ENCODE measurements at regions not wholly inside any gene's neighbourhood (a gene's known extent, or its start where the extent isn't known, plus 50 kb on each side); places are given as distances from the start of the nearest gene placed in this dataset.

DNA sequence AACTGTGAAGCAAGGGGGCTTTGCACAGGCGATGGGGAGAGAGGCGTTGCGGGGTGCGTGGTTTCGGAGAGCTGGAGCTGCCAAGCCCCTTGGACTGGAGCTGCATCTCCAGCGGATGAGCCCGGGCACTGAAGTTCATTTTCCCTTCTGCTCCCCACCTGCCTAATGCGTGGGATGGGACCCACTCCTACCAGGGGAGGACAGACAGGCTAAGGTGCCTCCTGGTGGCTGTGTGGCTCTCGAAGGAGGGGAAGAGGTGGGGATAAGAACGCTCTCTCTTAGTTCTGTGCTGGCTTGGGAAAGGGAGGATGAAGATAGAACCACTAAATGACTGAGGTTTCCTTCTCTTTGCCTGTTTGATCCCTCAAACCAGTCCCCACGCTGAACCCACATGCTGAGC, 177.6 kb upstream of the PITRM1 start:
- H3K27ac ChIP-seq (ENCODE audit: insufficient read depth, low read depth, low read length, poor library complexity, severe bottlenecking): no peak overlapping the region
- 88 to 89% methylated on average over 11 of the region's 11 CpGs for WGBS, 2 experiments
- no peaks in the 10 kb centered on the region for H3K27me3 ChIP-seq (ENCODE audit: control insufficient read depth, insufficient read depth, low read length, poor library complexity, severe bottlenecking)

DNA sequence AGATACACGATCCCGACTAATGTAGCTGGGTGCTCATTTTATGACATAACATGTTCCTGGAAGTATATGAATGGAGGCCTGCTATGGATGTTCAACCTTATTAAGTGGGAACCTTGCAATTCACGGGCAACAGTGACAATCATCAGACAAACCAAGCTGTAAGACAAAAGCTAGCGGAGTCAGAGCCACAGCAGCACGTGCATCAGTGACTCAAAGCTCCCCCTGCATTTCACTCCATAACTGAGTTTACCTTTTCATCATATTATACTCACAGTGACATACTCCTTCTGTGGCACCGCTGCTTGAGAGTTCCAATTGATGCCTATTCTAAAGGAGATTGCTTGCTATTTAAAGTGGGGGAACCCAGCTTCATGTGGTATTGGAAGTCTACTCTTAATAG, 176.0 kb upstream of the PITRM1 start:
- WGBS, 2 experiments: 96 to 97% methylated on average over 5 to 6 of the region's 6 CpGs
- H3K27ac ChIP-seq (ENCODE audit: insufficient read depth, low read depth, low read length, poor library complexity, severe bottlenecking): no peak overlapping the region
- H3K27me3 ChIP-seq (ENCODE audit: control insufficient read depth, insufficient read depth, low read length, poor library complexity, severe bottlenecking): no peaks in the 10 kb centered on the region
- H3K9me3 ChIP-seq (ENCODE audit: control insufficient read depth, low read length): no peaks in the 10 kb centered on the region
- no peak overlapping the region for H3K4me3 ChIP-seq (ENCODE audit: insufficient read depth, low read depth, low read length)
- no peaks in the 10 kb centered on the region for H3K36me3 ChIP-seq (ENCODE audit: control insufficient read depth, insufficient read depth, low read length)
- peaks cover 7% of the 10 kb centered on the region for H3K4me1 ChIP-seq (ENCODE audit: control insufficient read depth, insufficient read depth, low read length)

More for the DNA sequence above, 177.6 kb upstream of the PITRM1 start:
- Histone ChIP-seq H3K4me3 (ENCODE audit: insufficient read depth, low read depth, low read length) (no peak overlapping the region), H3K4me1 (ENCODE audit: control insufficient read depth, insufficient read depth, low read length) (peaks cover 7% of the 10 kb centered on the region), H3K9me3 (ENCODE audit: control insufficient read depth, low read length) (no peaks in the 10 kb centered on the region), H3K36me3 (ENCODE audit: control insufficient read depth, insufficient read depth, low read length) (no peaks in the 10 kb centered on the region)

DNA sequence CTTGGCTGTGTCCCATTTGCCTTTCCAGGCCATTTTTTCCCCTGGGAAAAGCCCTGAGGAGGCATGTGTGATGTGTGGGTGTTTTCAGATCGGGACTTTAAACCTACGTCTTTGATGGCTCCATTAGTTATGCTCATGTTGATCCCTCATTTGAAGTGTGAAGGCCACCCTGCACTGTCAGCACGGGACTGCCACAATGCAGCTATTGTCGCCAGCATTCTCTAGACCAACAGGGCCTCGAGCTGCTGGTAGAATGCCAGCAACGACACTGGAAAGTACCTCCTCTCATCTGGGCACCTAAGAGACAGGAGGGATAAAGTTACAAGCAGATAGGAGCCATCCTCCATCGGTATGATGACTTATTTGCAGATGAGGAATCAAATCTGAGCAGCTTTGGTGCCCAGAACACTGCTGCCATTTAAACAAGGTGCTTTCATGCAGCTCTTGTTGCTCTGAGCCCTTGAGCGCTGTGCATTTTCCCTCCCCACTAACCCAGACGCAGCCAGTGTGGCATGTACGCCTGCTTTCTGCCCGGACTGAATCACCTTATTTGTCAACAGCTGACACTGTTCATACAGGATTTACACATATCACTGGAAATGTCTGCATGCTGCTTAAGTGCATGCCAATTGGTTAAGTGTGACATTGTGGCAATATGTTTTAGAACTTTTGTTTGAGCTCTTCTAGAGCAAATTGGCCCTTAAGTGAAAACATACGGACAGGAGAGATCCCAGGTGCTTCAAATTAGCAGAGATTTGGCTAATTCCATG, 175.0 kb upstream of the PITRM1 start:
- Histone ChIP-seq H3K36me3 (ENCODE audit: control insufficient read depth, insufficient read depth, low read length) (no peaks in the 10 kb centered on the region), H3K27ac (ENCODE audit: insufficient read depth, low read depth, low read length, poor library complexity, severe bottlenecking) (no peak overlapping the region), H3K4me1 (ENCODE audit: control insufficient read depth, insufficient read depth, low read length) (peaks cover 7% of the 10 kb centered on the region), H3K27me3 (ENCODE audit: control insufficient read depth, insufficient read depth, low read length, poor library complexity, severe bottlenecking) (no peaks in the 10 kb centered on the region), H3K4me3 (ENCODE audit: insufficient read depth, low read depth, low read length) (no peak overlapping the region), H3K9me3 (ENCODE audit: control insufficient read depth, low read length) (no peaks in the 10 kb centered on the region)
- WGBS, 2 experiments: 78 to 79% methylated on average over 12 of the region's 12 CpGs

DNA sequence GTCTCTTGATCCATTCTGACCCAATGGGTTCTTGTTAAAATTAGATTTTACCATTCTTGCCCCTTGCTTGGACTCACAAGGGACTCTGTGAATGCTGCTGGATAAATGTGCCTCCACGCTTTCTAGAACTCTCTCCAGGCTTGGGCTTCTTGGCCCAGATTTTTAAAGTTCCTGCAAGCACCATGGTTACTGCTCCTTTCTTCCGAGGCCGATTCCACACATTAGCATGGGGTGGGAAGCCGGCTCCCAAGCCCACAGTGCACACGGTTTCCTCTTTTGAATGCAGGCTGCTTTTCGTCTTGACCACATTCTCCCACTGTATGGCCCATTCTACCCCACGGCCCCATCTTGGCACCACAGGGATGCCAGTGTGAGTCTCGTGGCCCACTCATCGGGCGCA, 174.3 kb upstream of the PITRM1 start:
- H3K36me3 ChIP-seq (ENCODE audit: control insufficient read depth, insufficient read depth, low read length): no peaks in the 10 kb centered on the region
- no peak overlapping the region for H3K4me3 ChIP-seq (ENCODE audit: insufficient read depth, low read depth, low read length)
- no peak overlapping the region for H3K27ac ChIP-seq (ENCODE audit: insufficient read depth, low read depth, low read length, poor library complexity, severe bottlenecking)
- H3K9me3 ChIP-seq (ENCODE audit: control insufficient read depth, low read length): no peaks in the 10 kb centered on the region
- no peaks in the 10 kb centered on the region for H3K27me3 ChIP-seq (ENCODE audit: control insufficient read depth, insufficient read depth, low read length, poor library complexity, severe bottlenecking)
- WGBS, 2 experiments: 91% methylated on average over 10 of the region's 10 CpGs
- H3K4me1 ChIP-seq (ENCODE audit: control insufficient read depth, insufficient read depth, low read length): peaks cover 7% of the 10 kb centered on the region

DNA sequence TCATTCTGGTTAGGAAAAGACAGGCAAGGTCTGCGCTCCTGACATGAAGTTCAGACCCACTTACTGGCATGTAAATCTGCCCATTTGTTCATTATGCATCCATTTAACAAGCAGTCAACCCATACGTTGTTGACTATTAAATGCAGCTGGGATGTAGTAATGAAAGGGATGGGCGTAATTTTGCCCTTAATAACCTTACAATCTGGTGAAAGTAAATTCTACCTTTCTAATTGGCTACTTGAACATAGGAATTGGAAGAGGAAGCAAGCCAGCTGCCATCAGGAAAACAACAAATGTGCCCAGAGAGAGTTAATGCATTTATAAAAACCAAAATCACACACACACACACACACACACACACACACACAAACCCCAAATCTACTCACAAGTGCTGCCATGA, 170.2 kb upstream of the PITRM1 start:
- WGBS, 2 experiments: 89 to 93% methylated on average over 3 of the region's 3 CpGs
- Histone ChIP-seq H3K4me1 (ENCODE audit: control insufficient read depth, insufficient read depth, low read length) (peaks cover 7% of the 10 kb centered on the region), H3K27ac (ENCODE audit: insufficient read depth, low read depth, low read length, poor library complexity, severe bottlenecking) (no peak overlapping the region), H3K36me3 (ENCODE audit: control insufficient read depth, insufficient read depth, low read length) (no peaks in the 10 kb centered on the region), H3K9me3 (ENCODE audit: control insufficient read depth, low read length) (no peaks in the 10 kb centered on the region), H3K4me3 (ENCODE audit: insufficient read depth, low read depth, low read length) (no peak overlapping the region), H3K27me3 (ENCODE audit: control insufficient read depth, insufficient read depth, low read length, poor library complexity, severe bottlenecking) (no peaks in the 10 kb centered on the region)

DNA sequence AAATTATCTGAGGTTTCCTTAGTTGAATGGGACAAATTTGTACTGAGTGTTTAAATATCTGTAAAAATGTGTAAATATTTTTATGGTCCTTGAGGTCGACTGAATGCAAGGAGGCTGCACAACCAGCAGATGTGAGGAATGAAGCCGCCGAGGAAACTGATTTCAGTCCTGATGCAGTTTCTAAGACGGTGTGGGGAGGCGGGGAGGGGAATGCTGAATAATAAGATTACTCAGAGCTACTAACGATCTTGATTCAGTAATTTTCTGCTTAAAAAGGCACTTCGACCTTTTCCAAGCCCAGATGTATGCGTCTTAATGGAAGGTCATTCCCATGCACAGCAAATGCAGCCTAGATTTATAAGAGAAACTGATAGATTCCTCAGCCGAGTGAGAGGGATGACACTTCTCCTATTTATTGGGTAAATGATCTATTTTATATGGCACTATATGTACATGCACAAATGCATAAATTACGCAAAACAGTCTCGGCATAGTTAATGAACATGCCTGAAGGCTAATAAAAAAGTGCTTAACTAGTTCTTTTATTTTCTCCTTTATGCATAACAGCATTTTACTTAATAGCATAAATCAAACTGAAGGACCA, 167.6 kb upstream of the PITRM1 start:
- Histone ChIP-seq H3K27me3 (ENCODE audit: control insufficient read depth, insufficient read depth, low read length, poor library complexity, severe bottlenecking) (no peaks in the 10 kb centered on the region), H3K4me1 (ENCODE audit: control insufficient read depth, insufficient read depth, low read length) (no peaks in the 10 kb centered on the region), H3K36me3 (ENCODE audit: control insufficient read depth, insufficient read depth, low read length) (no peaks in the 10 kb centered on the region), H3K4me3 (ENCODE audit: insufficient read depth, low read depth, low read length) (no peak overlapping the region), H3K9me3 (ENCODE audit: control insufficient read depth, low read length) (no peaks in the 10 kb centered on the region), H3K27ac (ENCODE audit: insufficient read depth, low read depth, low read length, poor library complexity, severe bottlenecking) (no peak overlapping the region)
- WGBS, 2 experiments: 89 to 93% methylated on average over 9 to 11 of the region's 11 CpGs

DNA sequence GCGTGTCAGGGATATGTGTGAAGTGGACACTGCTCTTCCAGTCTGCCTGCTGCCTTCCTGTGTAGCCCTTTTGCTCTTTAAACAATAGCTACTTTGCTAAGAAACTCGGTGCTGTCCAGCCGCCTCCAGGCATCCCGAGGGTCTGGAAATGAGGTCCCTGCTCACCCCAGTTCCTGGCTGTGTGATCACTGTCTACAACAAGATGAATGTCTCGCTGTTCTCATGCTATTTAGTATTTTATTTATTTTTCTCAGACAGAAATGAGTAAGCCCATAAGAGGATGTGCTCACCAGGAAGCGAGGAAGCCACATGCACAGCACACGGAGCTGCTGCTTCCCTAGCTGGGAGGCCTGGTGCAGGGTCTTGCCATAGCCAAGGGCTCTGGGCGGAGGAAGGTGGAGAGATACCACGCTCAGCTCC, 167.0 kb upstream of the PITRM1 start:
- Histone ChIP-seq H3K9me3 (ENCODE audit: control insufficient read depth, low read length) (no peaks in the 10 kb centered on the region), H3K4me3 (ENCODE audit: insufficient read depth, low read depth, low read length) (no peak overlapping the region), H3K27ac (ENCODE audit: insufficient read depth, low read depth, low read length, poor library complexity, severe bottlenecking) (no peak overlapping the region), H3K36me3 (ENCODE audit: control insufficient read depth, insufficient read depth, low read length) (no peaks in the 10 kb centered on the region), H3K4me1 (ENCODE audit: control insufficient read depth, insufficient read depth, low read length) (no peaks in the 10 kb centered on the region), H3K27me3 (ENCODE audit: control insufficient read depth, insufficient read depth, low read length, poor library complexity, severe bottlenecking) (no peaks in the 10 kb centered on the region)
- 82 to 84% methylated on average over 9 of the region's 9 CpGs for WGBS, 2 experiments

DNA sequence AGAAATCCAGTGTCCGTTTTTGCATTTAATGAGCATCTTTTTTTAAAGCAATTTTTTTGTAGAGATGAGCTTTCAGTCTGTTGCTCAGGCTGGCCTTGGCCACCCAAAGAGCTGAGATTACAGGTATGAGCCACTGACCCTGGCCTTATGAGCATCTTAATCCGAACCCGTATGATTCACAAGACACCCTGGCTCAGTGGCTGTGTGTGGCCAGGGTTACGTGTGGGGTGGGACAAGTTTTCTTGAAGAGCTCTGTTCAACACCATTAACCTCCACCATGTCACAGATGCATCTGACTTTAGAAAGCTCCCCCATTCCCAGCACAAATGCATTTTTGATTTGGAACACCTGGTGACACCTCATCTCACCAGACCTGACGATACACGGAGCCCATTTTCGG, 166.5 kb upstream of the PITRM1 start:
- Histone ChIP-seq H3K9me3 (ENCODE audit: control insufficient read depth, low read length) (no peaks in the 10 kb centered on the region), H3K36me3 (ENCODE audit: control insufficient read depth, insufficient read depth, low read length) (no peaks in the 10 kb centered on the region), H3K27me3 (ENCODE audit: control insufficient read depth, insufficient read depth, low read length, poor library complexity, severe bottlenecking) (no peaks in the 10 kb centered on the region), H3K27ac (ENCODE audit: insufficient read depth, low read depth, low read length, poor library complexity, severe bottlenecking) (no peak overlapping the region), H3K4me1 (ENCODE audit: control insufficient read depth, insufficient read depth, low read length) (no peaks in the 10 kb centered on the region), H3K4me3 (ENCODE audit: insufficient read depth, low read depth, low read length) (no peak overlapping the region)
- WGBS, 2 experiments: 93 to 97% methylated on average over 7 of the region's 7 CpGs

DNA sequence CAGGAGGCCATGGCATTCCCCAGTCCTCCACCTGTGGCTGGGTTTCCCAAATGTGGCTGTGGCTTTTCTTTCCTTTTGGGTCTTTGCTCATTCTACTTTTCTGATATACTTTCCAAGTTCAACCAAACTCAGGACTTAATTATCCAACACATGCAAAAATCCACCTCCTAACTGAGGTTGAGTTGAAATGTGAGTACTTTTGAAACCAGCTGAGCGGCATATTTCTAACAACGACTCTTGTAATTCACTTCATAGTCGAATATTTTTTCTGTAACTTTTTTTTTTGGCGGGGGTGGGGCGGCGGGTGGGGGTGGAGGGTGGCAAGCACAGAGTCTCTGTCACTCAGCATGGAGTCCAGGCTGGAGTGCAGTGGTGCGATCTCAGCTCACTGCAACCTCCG, 165.2 kb upstream of the PITRM1 start:
- 94 to 96% methylated on average over 4 to 8 of the region's 8 CpGs for WGBS, 2 experiments
- Histone ChIP-seq H3K27me3 (ENCODE audit: control insufficient read depth, insufficient read depth, low read length, poor library complexity, severe bottlenecking) (no peaks in the 10 kb centered on the region), H3K4me1 (ENCODE audit: control insufficient read depth, insufficient read depth, low read length) (peaks cover 4% of the 10 kb centered on the region), H3K4me3 (ENCODE audit: insufficient read depth, low read depth, low read length) (no peak overlapping the region), H3K27ac (ENCODE audit: insufficient read depth, low read depth, low read length, poor library complexity, severe bottlenecking) (no peak overlapping the region), H3K9me3 (ENCODE audit: control insufficient read depth, low read length) (no peaks in the 10 kb centered on the region), H3K36me3 (ENCODE audit: control insufficient read depth, insufficient read depth, low read length) (no peaks in the 10 kb centered on the region)

DNA sequence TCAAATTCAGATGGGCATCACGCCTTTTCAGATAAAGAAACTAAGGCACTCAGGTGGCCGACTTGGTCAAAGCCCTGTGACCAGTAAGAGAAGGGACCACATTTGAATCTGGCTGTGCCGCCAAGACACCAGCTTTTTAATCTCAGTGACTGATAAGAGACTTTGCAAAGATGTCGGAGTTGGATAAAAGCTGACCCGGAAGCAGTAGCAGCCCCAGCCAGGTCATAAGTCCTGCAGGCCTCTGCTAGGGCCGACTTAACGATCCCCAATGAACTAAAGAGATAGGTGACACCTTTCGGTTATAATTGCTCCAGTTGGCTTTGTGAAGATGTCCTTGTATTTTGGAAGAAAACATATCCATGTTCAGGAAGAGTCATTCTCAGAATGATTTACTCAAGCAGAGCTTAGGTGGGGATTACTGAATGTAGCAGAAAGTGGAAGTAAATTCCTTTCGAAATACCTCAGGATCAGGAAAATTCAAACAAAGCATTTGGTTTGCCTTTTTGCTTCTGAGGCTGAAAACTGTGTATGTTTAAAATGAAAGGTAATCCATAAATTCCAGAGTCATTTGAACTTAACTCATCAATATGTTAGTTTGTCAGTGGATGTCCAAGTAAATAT, 164.2 kb upstream of the PITRM1 start:
- Histone ChIP-seq H3K36me3 (ENCODE audit: control insufficient read depth, insufficient read depth, low read length) (no peaks in the 10 kb centered on the region), H3K9me3 (ENCODE audit: control insufficient read depth, low read length) (no peaks in the 10 kb centered on the region), H3K4me3 (ENCODE audit: insufficient read depth, low read depth, low read length) (no peak overlapping the region), H3K27me3 (ENCODE audit: control insufficient read depth, insufficient read depth, low read length, poor library complexity, severe bottlenecking) (no peaks in the 10 kb centered on the region), H3K4me1 (ENCODE audit: control insufficient read depth, insufficient read depth, low read length) (peaks cover 4% of the 10 kb centered on the region), H3K27ac (ENCODE audit: insufficient read depth, low read depth, low read length, poor library complexity, severe bottlenecking) (no peak overlapping the region)
- 96 to 97% methylated on average over 9 of the region's 9 CpGs for WGBS, 2 experiments

Data from ectodermal cell (in vitro differentiated cells).